Pancreas (tissue), 10 donors: ENCODE measurements at regions not wholly inside any gene's neighbourhood (a gene's known extent, or its start where the extent isn't known, plus 50 kb on each side); places are given as distances from the start of the nearest gene placed in this dataset.

Experiments used
- ATAC-seq, 4 donors: fragments of 200-7000 bp; cut with Tn5 transposase; one replicate each; pipeline versions ENCODE4 v1.8.0 to v1.9.1; 2020; ENCODE audit warnings: mild to moderate bottlenecking in 4 of 4, moderate library complexity in 4 of 4
- DNase-seq, 6 donors: peaks; one replicate each; pipeline ENCODE4 v3.0.0-alpha.2; 2020
- FAIRE-seq: peaks from 2 replicates; lab custom pipeline; 2012; peaks lifted over from hg19 to GRCh38; lab: Jason Lieb, UNC
- H3K27ac ChIP-seq, 4 donors: fragments of 200-600 bp; sonication (generic); 1 replicate in 3 of 4; 2 replicates in 1 of 4; pipeline versions ENCODE4 v1.5.0 to v1.8.0; 2020
- H3K27me3 ChIP-seq, 4 donors: fragments of 200-600 bp; one replicate each; pipeline ENCODE4 v1.8.0; 2021
- H3K36me3 ChIP-seq, 3 donors: fragments of 200-600 bp; sonication (generic) in 1 of 3; one replicate each; pipeline versions ENCODE4 v1.5.0 to v1.8.0; 2020 to 2021
- H3K4me1 ChIP-seq, 3 donors: fragments of 200-600 bp; one replicate each; pipeline ENCODE4 v1.8.0; 2021
- H3K4me3 ChIP-seq, 4 donors: fragments of 200-600 bp; sonication (generic) in 2 of 4; one replicate each; pipeline versions ENCODE4 v1.5.0 to v1.8.0; 2020 to 2021
- H3K9me3 ChIP-seq, 4 donors: fragments of 200-600 bp; one replicate each; pipeline ENCODE4 v1.8.0; 2021
- CTCF ChIP-seq, 4 donors: fragments of 200-600 bp; sonication (generic) in 3 of 4; IDR thresholded peaks; one replicate each; pipeline versions ENCODE4 v1.5.0 to v1.8.0; 2021; ENCODE audit warnings: antibody characterized with exemption in 4 of 4
- WGBS, 2 donors: extraction: QIAGEN DNeasy Blood & Tissue Kit; methylation state at CpG; one replicate each; pipeline ENCODE4 v1.1.7; 2013; 5-methylcytosine and 5-hydroxymethylcytosine counted together
- intact Hi-C, 3 donors: fragments of 100-400 bp; cut with DNase I; formaldehyde crosslinking; loops; one replicate each; pipeline versions ENCODE4 v1.11.1 to v1.14.2; 2022
- donor health status: healthy with polysubstance abuse.
- donor health status: DM: no; HTN: no; CAD: no; lungs with moderate emphysema.
- donor health status: DM: no; HTN: no; CAD: no.
- donor health status: control.
- donor health status: control.
- donor health status: Bipolar disorder and iron deficiency.
- donor health status: DM: yes; HTN: yes; CAD: no.
- donor health status: DM: no; HTN: no; CAD: no.
- donor health status: DM: no; HTN: no; CAD: no.
- donor health status: DM: yes; HTN: yes; CAD: no.

- H3K9me3 ChIP-seq, result no peaks in the 10 kb centered on the region
- ATAC-seq, result peak in 1 of 4 donors; percentile 7
- H3K4me1 ChIP-seq, result peaks cover 43 to 65% (median 56%) of the 10 kb centered on the region in 3 donors
- no peak for DNase-seq
- intact Hi-C loops, result no loop called here
- H3K27me3 ChIP-seq, result no peaks in the 10 kb centered on the region
- H3K27ac ChIP-seq, result peak overlapping the region in 1 of 4 donors; percentile 12
- WGBS, 2 donors, result 72 to 75% methylated on average over 7 of the region's 7 CpGs
- FAIRE-seq, result no peak
- no peak overlapping the region for H3K4me3 ChIP-seq
- no peak for TF ChIP-seq CTCF (IDR thresholded peaks at IDR 0.05)
- H3K36me3 ChIP-seq, result no peaks in the 10 kb centered on the region
These were observed 80.6 kb upstream of the ARMC2 start for GRCh38 chr6:108767418-108768165.

GRCh38 chr6:108768166-108768555 is 80.1 kb upstream of the ARMC2 start:
- intact Hi-C loops, result no loop called here
- Histone ChIP-seq H3K4me1 (peaks cover 41 to 62% (median 54%) of the 10 kb centered on the region in 3 donors), H3K4me3 (no peak overlapping the region), H3K9me3 (no peaks in the 10 kb centered on the region), H3K36me3 (no peaks in the 10 kb centered on the region), H3K27me3 (no peaks in the 10 kb centered on the region), H3K27ac (peak overlapping the region in 1 of 4 donors; percentile 12)
- ATAC-seq (no peak), FAIRE-seq (no peak), DNase-seq (no peak)
- TF ChIP-seq CTCF (IDR thresholded peaks at IDR 0.05), result no peak
- WGBS, 2 donors, result 84 to 94% methylated on average over 1 of the region's 1 CpG

- FAIRE-seq (no peak), DNase-seq (peak in 4 of 6 donors; percentile 49 to 70 (median 55)), ATAC-seq (peak; percentile 51 to 75 (median 68))
- intact Hi-C loops, result no loop called here
- Histone ChIP-seq H3K4me3 (no peak overlapping the region), H3K9me3 (no peaks in the 10 kb centered on the region), H3K36me3 (no peaks in the 10 kb centered on the region), H3K27me3 (no peaks in the 10 kb centered on the region), H3K27ac (peak overlapping the region in 2 of 4 donors; percentile 29 to 30), H3K4me1 (peaks cover 36 to 54% (median 47%) of the 10 kb centered on the region in 3 donors)
- no peak for TF ChIP-seq CTCF (IDR thresholded peaks at IDR 0.05)
- 49 to 52% methylated on average over 10 of the region's 10 CpGs for WGBS, 2 donors
These were observed 79.3 kb upstream of the ARMC2 start for GRCh38 chr6:108768792-108769524.

DNA sequence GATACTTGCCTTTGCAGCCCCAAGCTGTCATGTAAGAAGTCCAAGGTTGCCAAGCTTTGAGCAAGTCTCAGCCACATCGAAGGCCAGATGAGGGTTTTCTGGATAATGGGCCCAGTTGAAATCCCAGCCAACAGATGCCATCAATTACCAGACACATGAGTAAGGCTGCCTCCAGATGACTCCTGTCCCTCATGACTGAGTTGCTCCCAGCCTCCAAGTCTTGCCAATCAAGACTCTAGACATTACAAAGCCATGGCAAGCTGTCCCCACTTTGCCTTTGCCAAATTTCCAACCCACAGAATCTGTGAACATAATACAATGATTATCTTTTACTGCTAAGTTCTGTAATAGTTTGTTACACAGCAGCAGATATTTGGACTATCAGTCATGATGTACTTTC is 76.8 kb upstream of the ARMC2 start:
- no peak for ATAC-seq

More for the DNA sequence above, 76.8 kb upstream of the ARMC2 start:
- WGBS, 2 donors, result 72 to 88% methylated on average over 1 of the region's 1 CpG
- no peak for TF ChIP-seq CTCF (IDR thresholded peaks at IDR 0.05)
- H3K27me3 ChIP-seq, result no peaks in the 10 kb centered on the region
- H3K4me1 ChIP-seq, result peaks cover 17 to 29% (median 26%) of the 10 kb centered on the region in 3 donors
- H3K36me3 ChIP-seq, result no peaks in the 10 kb centered on the region
- H3K27ac ChIP-seq, result no peak overlapping the region
- H3K4me3 ChIP-seq, result no peak overlapping the region
- no peak for FAIRE-seq
- DNase-seq, result no peak
- no peaks in the 10 kb centered on the region for H3K9me3 ChIP-seq
- intact Hi-C loops, result no loop called here
